Suppressor macrophage treated with lipopolysaccharide for 4 hours (primary cell): ENCODE measurements at regions not wholly inside any gene's neighbourhood (a gene's known extent, or its start where the extent isn't known, plus 50 kb on each side); places are given as distances from the start of the nearest gene placed in this dataset.
A peak's percentile ranks its signal among the peaks of the same experiment; 100 is the strongest.

ENCODE experiments used
- DNase-seq: peaks from one replicate; pipeline ENCODE4 v3.0.0-alpha.2; 2020

DNA sequence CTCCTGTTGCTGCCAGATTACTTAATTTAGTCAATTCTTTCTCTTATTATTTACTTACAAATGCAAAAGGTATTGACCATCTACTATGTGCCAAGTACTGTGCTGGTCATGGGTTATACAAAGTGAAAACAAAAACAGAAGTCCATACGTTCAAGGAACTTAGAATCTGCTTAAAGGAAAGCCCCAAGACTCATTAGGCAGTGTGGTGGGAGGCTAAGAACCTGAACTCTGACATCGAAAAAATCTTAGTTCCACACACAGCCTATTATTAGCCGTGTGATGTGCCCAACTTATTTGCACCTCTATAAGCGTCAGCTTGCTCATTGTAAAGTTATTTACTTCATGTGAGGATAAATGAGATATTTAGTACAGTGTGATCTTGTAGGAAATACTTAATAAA, 227.4 kb upstream of the SORCS1 start:
- no peak for DNase-seq

GRCh38 chr10:107390563-107390962, 226.1 kb upstream of the SORCS1 start:
- DNase-seq, result no peak

DNA sequence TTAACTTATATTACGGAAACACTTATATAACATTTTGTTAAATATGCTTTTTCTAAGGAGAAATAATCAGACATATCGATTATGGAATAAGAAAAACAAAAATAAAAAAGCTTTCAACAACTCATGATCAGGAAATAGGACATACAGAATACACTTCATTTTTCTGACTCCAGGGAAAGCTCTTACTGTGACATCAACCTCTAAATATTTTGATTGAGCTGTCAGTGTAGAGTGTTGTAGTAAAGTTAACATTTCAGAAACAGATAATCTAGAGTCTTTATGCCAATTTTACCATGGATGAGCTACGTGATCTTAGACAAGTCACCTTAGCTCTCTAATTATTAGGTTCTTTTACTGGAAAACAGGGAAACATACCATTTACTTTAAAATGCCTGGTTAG, 218.9 kb upstream of the SORCS1 start:
- DNase-seq, result no peak

- DNase-seq, result no peak
Observed at GRCh38 chr10:107379601-107380000, 215.1 kb upstream of the SORCS1 start.

GRCh38 chr10:107371801-107372200, 207.3 kb upstream of the SORCS1 start:
- DNase-seq, result no peak

GRCh38 chr10:107364872-107365271, 200.4 kb upstream of the SORCS1 start:
- DNase-seq, result no peak

GRCh38 chr10:107362306-107362705, 197.8 kb upstream of the SORCS1 start:
- no peak for DNase-seq

GRCh38 chr10:107357033-107357432, 192.5 kb upstream of the SORCS1 start:
- DNase-seq, result no peak

GRCh38 chr10:107356396-107356795, 191.9 kb upstream of the SORCS1 start:
- DNase-seq, result no peak

- no peak for DNase-seq
Observed at GRCh38 chr10:107342711-107343110, 178.2 kb upstream of the SORCS1 start.

- no peak for DNase-seq
Observed at GRCh38 chr10:107341281-107341680, 176.8 kb upstream of the SORCS1 start.

DNA sequence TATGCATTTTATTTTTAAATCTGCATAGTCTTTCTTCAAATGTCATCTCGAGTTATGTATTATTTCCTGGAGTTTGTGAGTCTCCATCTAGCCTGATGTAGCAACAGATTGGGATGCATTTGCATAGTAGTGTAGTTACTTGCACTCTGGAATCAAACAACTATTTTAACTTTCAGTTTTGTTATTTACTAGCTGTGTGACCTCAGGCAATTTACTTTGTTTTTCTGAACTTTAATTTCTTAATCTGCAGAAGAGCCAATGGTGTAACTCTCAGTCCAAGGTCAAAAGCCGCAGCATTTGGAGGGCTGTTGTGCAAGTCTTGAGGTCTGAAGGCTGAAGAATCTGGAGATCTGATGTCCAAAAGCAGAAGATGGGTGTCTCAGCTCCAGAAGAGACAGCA, 175.8 kb upstream of the SORCS1 start:
- DNase-seq, result no peak

DNA sequence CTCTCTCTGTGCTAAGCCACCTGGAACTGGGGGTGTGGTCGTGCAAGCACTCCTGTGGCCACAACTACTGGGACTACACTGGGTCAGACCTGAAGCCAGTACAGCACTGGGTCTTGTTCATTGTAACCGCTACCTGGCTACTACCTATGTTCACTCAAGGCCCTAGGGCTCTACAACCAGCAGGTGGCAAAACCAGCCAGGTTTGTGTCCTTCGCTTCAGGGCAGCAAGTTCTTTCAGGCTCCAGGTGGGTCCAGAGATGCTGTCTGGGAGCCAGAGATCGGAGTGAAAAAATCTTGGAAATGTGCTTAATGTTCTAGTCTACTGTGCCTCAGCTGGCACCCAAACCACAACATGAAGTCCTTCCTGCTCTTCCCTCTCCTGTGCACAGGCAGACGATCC, 171.6 kb upstream of the SORCS1 start:
- no peak for DNase-seq

DNA sequence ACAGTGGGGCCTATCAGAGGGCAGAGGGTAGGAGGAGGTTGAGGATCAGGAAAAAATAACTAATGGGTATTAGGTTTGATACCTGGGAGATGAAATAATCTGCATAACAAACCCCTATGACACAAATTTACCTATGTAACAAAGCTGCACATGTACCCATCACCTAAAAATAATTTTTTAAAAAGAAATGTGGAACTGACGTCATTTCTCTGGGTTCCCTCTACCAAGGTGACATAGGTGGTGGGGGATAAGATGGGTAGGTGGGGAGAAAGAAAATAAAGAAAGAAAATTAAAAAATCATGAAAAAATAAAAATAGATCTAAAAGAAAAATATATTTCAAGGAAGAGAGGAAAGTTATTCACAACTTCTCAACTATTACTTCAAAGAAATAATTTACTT, 153.1 kb upstream of the SORCS1 start:
- DNase-seq, result no peak

GRCh38 chr10:107303203-107303602, 138.7 kb upstream of the SORCS1 start:
- DNase-seq, result no peak

DNA sequence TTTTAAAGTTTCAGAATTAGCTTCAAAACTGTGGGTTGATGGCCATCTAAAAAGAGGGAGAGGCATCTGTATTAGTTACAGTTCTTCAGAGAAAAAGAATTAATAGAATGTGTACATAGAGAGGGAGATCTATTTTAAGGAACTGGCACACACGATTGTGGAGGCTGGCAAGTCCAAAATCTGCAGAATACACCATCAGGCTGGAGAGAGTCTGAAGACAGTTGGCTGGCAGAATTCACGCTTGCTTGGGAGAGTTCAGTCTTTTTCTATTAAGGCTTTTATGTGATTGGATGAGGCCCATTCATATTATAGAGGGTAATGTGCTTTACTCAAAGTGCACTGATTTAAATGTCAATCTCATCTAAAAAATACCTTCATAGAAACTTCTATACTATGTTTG, 135.1 kb upstream of the SORCS1 start:
- DNase-seq, result no peak

DNA sequence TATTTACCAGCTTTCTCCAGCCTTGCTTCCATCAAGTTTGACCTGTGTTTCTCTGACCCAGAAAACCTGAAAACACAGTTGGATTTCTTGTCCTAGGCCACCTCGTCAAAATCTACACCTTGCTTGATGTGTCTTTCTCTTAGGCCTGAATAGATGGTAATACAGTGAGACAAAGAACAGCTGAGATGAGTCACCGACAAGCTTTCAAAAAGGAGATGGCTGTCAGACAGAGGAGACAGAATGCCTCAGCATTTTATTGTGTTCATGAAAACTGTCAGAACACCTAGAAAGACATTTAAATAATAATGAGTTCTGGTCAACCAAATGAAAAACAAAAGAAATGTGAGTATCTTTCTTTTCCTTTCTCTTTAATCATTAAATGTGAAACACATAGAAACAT, 119.7 kb upstream of the SORCS1 start:
- DNase-seq, result no peak

GRCh38 chr10:107280293-107280692, 115.8 kb upstream of the SORCS1 start:
- DNase-seq, result peak; percentile 14

GRCh38 chr10:107277591-107277990, 113.1 kb upstream of the SORCS1 start:
- DNase-seq, result no peak

DNA sequence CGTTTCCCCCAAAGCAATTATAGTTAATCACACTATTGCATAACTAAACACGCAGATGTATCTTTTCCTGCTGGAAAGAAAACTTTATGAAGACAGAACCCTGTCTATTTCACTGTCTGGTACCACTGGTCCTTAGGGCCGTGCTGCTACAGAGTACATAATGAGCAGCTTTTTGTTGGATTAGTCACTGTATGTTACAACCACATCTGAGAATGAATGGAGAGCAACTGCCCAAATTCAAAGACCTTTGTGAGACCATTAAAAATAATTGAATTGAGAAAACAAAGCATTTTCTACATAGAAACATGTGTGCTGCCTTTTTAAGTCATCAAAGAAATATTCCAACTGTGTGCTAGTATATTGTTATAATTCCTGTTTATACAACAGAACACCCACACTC, 111.3 kb upstream of the SORCS1 start:
- no peak for DNase-seq

- no peak for DNase-seq
Observed at GRCh38 chr10:107269626-107270025, 105.1 kb upstream of the SORCS1 start.

DNA sequence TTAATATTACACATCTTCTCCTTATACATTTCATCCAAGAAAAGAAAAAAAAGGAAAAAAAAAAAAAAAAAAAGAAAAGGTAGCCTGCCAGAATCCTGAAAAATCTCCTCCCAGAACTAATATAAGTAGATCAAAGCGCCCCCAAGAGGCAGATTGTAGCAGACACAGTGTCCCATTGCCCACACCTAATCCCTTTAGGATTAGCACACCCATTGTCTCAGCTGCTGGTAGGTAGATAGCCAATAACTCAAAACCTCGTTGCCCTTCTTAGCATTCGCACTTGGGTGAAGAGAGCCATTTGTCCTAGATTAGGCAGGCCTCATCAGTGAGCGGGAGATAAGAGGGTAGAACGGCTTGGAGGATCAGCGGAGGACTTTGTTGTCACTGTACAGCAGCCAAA, 100.2 kb upstream of the SORCS1 start:
- DNase-seq, result peak; percentile 0

DNA sequence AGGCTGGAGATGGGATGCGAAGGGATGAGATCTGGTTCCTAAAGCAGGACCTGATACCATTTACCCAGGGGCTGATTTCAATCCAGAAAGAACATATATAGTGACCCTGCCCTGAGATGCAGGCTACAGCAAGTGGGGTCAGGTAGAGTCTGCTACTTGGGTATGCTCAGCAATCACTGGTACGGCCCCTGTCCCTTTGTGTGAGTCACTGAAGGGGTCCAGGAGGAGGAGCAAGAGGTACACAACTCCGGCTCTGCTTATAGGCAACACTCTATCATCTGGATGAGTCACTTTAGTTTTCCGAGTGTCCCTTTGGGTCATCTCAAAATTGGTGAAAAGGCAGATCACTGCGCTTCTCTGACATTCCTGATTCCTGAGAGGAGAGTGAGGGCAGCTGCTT, 79.6 kb upstream of the SORCS1 start:
- no peak for DNase-seq

DNA sequence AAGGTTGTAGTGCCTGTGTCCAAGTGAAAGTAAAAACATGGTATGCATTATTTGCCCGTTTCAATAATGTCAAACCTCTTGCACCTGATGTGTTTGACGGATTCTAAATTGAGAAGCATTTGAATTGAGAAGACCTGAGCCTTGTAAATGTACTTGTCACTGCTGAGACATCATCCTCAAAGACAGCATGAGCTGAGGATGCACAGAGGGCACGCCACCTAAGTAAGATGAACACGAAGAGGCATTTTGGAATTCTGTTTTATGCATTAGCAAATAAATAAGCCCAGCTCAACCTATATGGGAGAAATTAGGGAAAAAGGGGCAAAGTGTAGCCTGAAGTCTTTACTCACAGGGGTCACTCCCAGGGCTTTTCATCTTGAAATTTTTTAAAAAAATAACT, 73.8 kb upstream of the SORCS1 start:
- DNase-seq, result no peak

GRCh38 chr10:107232013-107232412, 67.5 kb upstream of the SORCS1 start:
- no peak for DNase-seq

- no peak for DNase-seq
Observed at GRCh38 chr10:107230887-107231286, 66.4 kb upstream of the SORCS1 start.
